Stomach (tissue), 8 donors: ENCODE measurements at regions not wholly inside any gene's neighbourhood (a gene's known extent, or its start where the extent isn't known, plus 50 kb on each side); places are given as distances from the start of the nearest gene placed in this dataset.

ENCODE experiments used
- DNase-seq, 2 donors: peaks; one replicate each; pipeline versions ENCODE4 v3.0.0 to v3.0.0-alpha.2; 2013 to 2019
- H3K27ac ChIP-seq, 5 donors: fragments of 200-600 bp in 4 of 5; sonication (generic) in 4 of 5; one replicate each; pipeline ENCODE4 v1.5.1; 2013 to 2019; ENCODE audit warnings: mild to moderate bottlenecking in 1 of 5, moderate library complexity in 1 of 5
- H3K27me3 ChIP-seq, 3 donors: fragments of 200-600 bp; sonication (generic); one replicate each; pipeline ENCODE4 v1.5.1; 2017 to 2019; ENCODE audit warnings: mixed run types in 1 of 3
- H3K36me3 ChIP-seq, 4 donors: fragments of 200-600 bp; sonication (generic); 1 replicate in 3 of 4; 2 replicates in 1 of 4; pipeline ENCODE4 v1.5.1; 2016 to 2019
- H3K4me1 ChIP-seq, 4 donors: fragments of 200-600 bp; sonication (generic); one replicate each; pipeline ENCODE4 v1.5.1; 2016 to 2019
- H3K4me3 ChIP-seq, 4 donors: fragments of 200-600 bp; sonication (generic) in 3 of 4; one replicate each; pipeline ENCODE4 v1.5.1; 2016 to 2019; ENCODE audit warnings: mild to moderate bottlenecking in 1 of 4
- H3K9me3 ChIP-seq, 4 donors: fragments of 200-600 bp; sonication (generic); one replicate each; pipeline ENCODE4 v1.5.1; 2016 to 2019
- EP300 ChIP-seq: sonication (generic); formaldehyde crosslinking; IDR thresholded peaks from one replicate; pipeline ENCODE4 v1.6.1; 2017; ENCODE audit warnings: antibody characterized with exemption
- POLR2A ChIP-seq, 4 donors: fragments of 450-650 bp; IDR thresholded peaks; one replicate each; pipeline ENCODE4 v1.6.1; 2016; ENCODE audit warnings: antibody characterized with exemption in 4 of 4, control low read depth in 2 of 4, mild to moderate bottlenecking in 1 of 4, moderate library complexity in 1 of 4
- POLR2AphosphoS5 ChIP-seq, 3 donors: sonication (generic); formaldehyde crosslinking; IDR thresholded peaks; one replicate each; pipeline ENCODE4 v1.6.1; 2016; ENCODE audit warnings: antibody characterized with exemption in 3 of 3
- WGBS, 5 donors: extraction: QIAGEN DNeasy Blood & Tissue Kit in 3 of 5; methylation state at CpG; one replicate each; pipeline versions ENCODE4 v1.1.5 to v1.1.7; 2013 to 2018; 5-methylcytosine and 5-hydroxymethylcytosine counted together
- intact Hi-C: fragments of 100-400 bp; cut with DNase I; formaldehyde crosslinking; loops from one replicate; pipeline ENCODE4 v1.15.1; 2023; ENCODE audit warnings: low total_unique reads
- TF ChIP-seq, protein P1 (sequence below), 7 experiments: fragments of 450-650 bp in 4 of 7; fragments of 200-600 bp in 3 of 7; sonication (generic) in 3 of 7; IDR thresholded peaks; one replicate each; pipeline ENCODE4 v1.5.1; 2016 to 2019; ENCODE audit warnings: antibody characterized with exemption in 7 of 7, control low read depth in 2 of 7, mild to moderate bottlenecking in 1 of 7
- donor health status: healthy with polysubstance abuse.
- donor health status: Bipolar disorder and iron deficiency.
- donor health status: healthy.

DNA sequence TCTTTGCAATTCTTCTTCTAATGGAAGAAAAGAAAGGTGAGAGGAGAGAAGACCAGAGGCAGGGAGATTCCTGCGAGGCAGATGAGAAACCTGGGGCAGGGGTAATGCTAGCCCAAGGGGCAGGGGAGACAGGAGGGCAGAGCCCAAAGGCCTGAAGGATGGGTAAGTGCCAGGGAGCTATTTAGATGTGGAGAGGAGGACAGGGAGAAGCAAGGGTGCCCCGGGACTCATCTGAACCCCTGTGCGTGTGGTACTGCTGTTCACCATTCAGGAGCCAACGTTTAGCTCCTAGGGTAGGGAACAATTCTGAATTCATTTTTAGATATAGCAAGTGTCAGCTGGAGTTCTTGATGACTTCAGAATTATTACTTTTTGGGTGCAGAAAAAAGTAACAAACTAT, 122.7 kb upstream of the ALDH1B1 start:
- H3K9me3 ChIP-seq: peaks cover 0 to 22% (median 16%) of the 10 kb centered on the region in 4 donors
- TF ChIP-seq POLR2AphosphoS5 (IDR thresholded peaks at IDR 0.05) (no peak), POLR2A (IDR thresholded peaks at IDR 0.05) (no peak), EP300 (no peak)
- TF ChIP-seq, protein P1, sequence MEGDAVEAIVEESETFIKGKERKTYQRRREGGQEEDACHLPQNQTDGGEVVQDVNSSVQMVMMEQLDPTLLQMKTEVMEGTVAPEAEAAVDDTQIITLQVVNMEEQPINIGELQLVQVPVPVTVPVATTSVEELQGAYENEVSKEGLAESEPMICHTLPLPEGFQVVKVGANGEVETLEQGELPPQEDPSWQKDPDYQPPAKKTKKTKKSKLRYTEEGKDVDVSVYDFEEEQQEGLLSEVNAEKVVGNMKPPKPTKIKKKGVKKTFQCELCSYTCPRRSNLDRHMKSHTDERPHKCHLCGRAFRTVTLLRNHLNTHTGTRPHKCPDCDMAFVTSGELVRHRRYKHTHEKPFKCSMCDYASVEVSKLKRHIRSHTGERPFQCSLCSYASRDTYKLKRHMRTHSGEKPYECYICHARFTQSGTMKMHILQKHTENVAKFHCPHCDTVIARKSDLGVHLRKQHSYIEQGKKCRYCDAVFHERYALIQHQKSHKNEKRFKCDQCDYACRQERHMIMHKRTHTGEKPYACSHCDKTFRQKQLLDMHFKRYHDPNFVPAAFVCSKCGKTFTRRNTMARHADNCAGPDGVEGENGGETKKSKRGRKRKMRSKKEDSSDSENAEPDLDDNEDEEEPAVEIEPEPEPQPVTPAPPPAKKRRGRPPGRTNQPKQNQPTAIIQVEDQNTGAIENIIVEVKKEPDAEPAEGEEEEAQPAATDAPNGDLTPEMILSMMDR (IDR thresholded peaks at IDR 0.05): no peak
- no peaks in the 10 kb centered on the region for H3K4me1 ChIP-seq
- no peaks in the 10 kb centered on the region for H3K27me3 ChIP-seq
- H3K36me3 ChIP-seq: no peaks in the 10 kb centered on the region
- no peak overlapping the region for H3K27ac ChIP-seq
- DNase-seq: no peak
- WGBS, 5 donors: 55 to 75% (median 72%) methylated on average over 4 of the region's 4 CpGs
- no peak overlapping the region for H3K4me3 ChIP-seq
- intact Hi-C loops: no loop called here

DNA sequence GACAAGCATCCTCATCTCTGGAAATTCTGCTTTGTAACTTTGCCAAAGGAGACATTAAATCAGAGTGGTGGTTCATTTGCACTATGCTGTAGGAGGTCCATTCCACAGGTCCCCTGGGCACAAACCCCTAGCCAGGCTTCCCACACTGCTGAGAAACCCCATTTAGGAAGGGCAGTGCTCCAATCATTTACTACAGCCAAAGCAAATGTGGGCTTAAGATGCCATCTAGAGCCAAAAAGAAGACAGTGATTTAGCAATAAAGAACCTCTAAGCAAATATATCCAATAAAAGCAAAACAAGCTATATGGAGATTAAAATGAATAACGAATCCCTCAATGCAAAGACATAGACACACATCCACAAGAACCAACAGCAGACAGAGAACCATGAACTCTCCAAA, 129.0 kb upstream of the ALDH1B1 start:
- no peak for TF ChIP-seq POLR2AphosphoS5 (IDR thresholded peaks at IDR 0.05)
- TF ChIP-seq EP300: no peak
- TF ChIP-seq POLR2A (IDR thresholded peaks at IDR 0.05): no peak
- TF ChIP-seq, protein P1 (IDR thresholded peaks at IDR 0.05): no peak
- intact Hi-C loops: no loop called here
- WGBS, 5 donors: 49 to 75% (median 60%) methylated on average over 1 of the region's 1 CpG

DNA sequence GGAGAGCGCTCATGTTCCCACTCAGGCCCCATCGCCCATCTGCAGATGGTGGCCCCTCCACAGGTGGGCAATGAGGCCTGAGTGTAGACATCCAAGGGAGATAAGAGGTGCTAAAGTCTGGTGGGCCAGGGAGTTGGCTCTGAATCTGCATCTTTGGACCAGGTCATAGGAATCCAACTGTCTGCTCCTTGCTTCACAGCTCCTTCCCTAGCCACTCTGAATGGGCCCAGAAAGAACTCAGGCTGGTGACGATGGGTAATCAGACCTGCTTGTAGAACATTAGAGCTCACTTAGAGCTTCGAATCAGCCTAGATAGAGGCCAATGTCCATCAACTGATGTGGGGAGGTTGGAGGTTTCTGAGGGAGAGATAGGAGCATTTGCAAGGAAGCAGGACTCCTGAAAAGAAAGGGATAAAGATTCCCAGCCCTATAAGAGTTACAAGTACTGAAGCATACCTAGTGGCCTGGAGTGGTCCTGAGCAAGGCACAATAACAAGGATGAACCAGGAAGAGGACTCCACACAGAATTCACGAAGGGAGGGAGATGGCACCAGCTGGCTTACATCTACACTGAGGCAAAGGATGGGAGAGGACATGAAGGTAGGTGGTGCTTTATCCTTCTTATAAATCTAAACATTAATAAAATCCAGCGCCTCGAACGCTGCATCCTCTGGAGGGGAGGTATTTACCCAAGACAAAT, 132.8 kb upstream of the ALDH1B1 start:
- no peaks in the 10 kb centered on the region for H3K4me1 ChIP-seq
- no peaks in the 10 kb centered on the region for H3K27me3 ChIP-seq
- H3K4me3 ChIP-seq: no peak overlapping the region
- intact Hi-C loops: no loop called here
- 82 to 91% (median 90%) methylated on average over 8 of the region's 8 CpGs for WGBS, 5 donors
- TF ChIP-seq, protein P1 (IDR thresholded peaks at IDR 0.05): no peak
- TF ChIP-seq POLR2AphosphoS5 (IDR thresholded peaks at IDR 0.05): no peak
- no peak for TF ChIP-seq POLR2A (IDR thresholded peaks at IDR 0.05)
- no peaks in the 10 kb centered on the region for H3K36me3 ChIP-seq
- H3K9me3 ChIP-seq: peaks cover 4 to 16% (median 12%) of the 10 kb centered on the region in 4 donors
- no peak for DNase-seq
- H3K27ac ChIP-seq: no peak overlapping the region

More for the DNA sequence above, 129.0 kb upstream of the ALDH1B1 start:
- Histone ChIP-seq H3K36me3 (no peaks in the 10 kb centered on the region), H3K9me3 (peaks cover 4 to 39% (median 27%) of the 10 kb centered on the region in 4 donors), H3K27ac (no peak overlapping the region), H3K4me3 (no peak overlapping the region), H3K27me3 (no peaks in the 10 kb centered on the region), H3K4me1 (no peaks in the 10 kb centered on the region)
- peak in 1 of 2 donors; percentile 31 for DNase-seq

DNA sequence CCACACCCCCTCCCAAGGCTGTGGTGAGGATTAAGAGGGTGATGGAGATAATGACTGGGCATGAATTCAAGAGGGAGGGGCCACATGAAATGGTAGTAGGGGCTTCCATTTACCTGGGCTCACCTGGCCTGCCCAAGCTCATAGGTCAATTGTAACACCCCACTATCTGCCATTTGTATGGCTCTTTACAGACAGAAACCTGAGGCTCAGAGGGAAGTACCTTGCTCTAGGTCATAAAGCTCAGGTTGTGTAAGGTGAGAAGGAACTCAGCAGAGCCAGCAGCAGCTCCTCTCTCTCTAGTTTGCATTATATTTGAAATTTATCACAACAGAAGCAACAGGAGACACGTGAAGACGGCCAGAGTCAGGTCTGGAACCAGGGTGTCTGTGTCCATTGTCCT, 133.4 kb upstream of the ALDH1B1 start:
- no peaks in the 10 kb centered on the region for H3K36me3 ChIP-seq
- H3K27me3 ChIP-seq: no peaks in the 10 kb centered on the region
- no peak for DNase-seq
- H3K4me1 ChIP-seq: no peaks in the 10 kb centered on the region
- TF ChIP-seq EP300 (no peak), POLR2A (IDR thresholded peaks at IDR 0.05) (no peak), POLR2AphosphoS5 (IDR thresholded peaks at IDR 0.05) (no peak)
- TF ChIP-seq, protein P1 (IDR thresholded peaks at IDR 0.05): no peak
- peaks cover 1 to 10% (median 8%) of the 10 kb centered on the region in 4 donors for H3K9me3 ChIP-seq
- intact Hi-C loops: no loop called here
- H3K4me3 ChIP-seq: no peak overlapping the region
- WGBS, 5 donors: 53 to 81% (median 75%) methylated on average over 2 of the region's 2 CpGs
- H3K27ac ChIP-seq: no peak overlapping the region
